Kidney epithelial cell (primary cell): ENCODE measurements at regions not wholly inside any gene's neighbourhood (a gene's known extent, or its start where the extent isn't known, plus 50 kb on each side); places are given as distances from the start of the nearest gene placed in this dataset.

Source experiments
- DNase-seq: peaks from one replicate; pipeline ENCODE4 v3.0.0-alpha.2; 2010; ENCODE audit warnings: low read depth
- H3K27me3 ChIP-seq: 2 replicates; pipeline ENCODE4 v1.6.0; 2011; ENCODE audit warnings: low read length; ENCODE audit not compliant: control insufficient read depth, insufficient read depth
- H3K36me3 ChIP-seq: 2 replicates; pipeline ENCODE4 v1.5.1; 2011; ENCODE audit warnings: low read length; ENCODE audit not compliant: control insufficient read depth, insufficient read depth
- H3K4me3 ChIP-seq: 2 replicates; pipeline ENCODE4 v1.5.1; 2011; ENCODE audit warnings: low read depth, mild to moderate bottlenecking, control low read depth, low read length
- CTCF ChIP-seq: IDR thresholded peaks from 2 replicates; pipeline ENCODE4 v1.5.1; 2011; ENCODE audit warnings: mild to moderate bottlenecking, moderate library complexity, low read length, control low read depth, inconsistent platforms; ENCODE audit not compliant: insufficient read depth, poor library complexity, severe bottlenecking

- DNase-seq, result no peak
- no peak for TF ChIP-seq CTCF
Observed at GRCh38 chr1:82991569-82991968, 1007.4 kb downstream of the TTLL7 start.

GRCh38 chr1:82979593-82980236 lies 1019.2 kb downstream of the TTLL7 start:
- Histone ChIP-seq H3K27me3 (no peaks in the 10 kb centered on the region), H3K4me3 (no peak overlapping the region), H3K36me3 (no peaks in the 10 kb centered on the region)
- TF ChIP-seq CTCF, result no peak
- DNase-seq, result no peak

More at GRCh38 chr1:82991569-82991968, 1007.4 kb downstream of the TTLL7 start:
- Histone ChIP-seq H3K36me3 (no peaks in the 10 kb centered on the region), H3K4me3 (no peak overlapping the region), H3K27me3 (no peaks in the 10 kb centered on the region)

GRCh38 chr1:82978461-82979324 lies 1020.2 kb downstream of the TTLL7 start:
- TF ChIP-seq CTCF, result no peak
- H3K36me3 ChIP-seq, result no peaks in the 10 kb centered on the region
- peak; percentile 37 for DNase-seq

GRCh38 chr1:82972841-82973553 lies 1025.9 kb downstream of the TTLL7 start:
- no peak for DNase-seq
- Histone ChIP-seq H3K36me3 (no peaks in the 10 kb centered on the region), H3K4me3 (no peak overlapping the region), H3K27me3 (no peaks in the 10 kb centered on the region)
- TF ChIP-seq CTCF, result no peak

More at GRCh38 chr1:82978461-82979324, 1020.2 kb downstream of the TTLL7 start:
- Histone ChIP-seq H3K27me3 (no peaks in the 10 kb centered on the region), H3K4me3 (no peak overlapping the region)

GRCh38 chr1:82969340-82969739 lies 1029.6 kb downstream of the TTLL7 start:
- Histone ChIP-seq H3K36me3 (no peaks in the 10 kb centered on the region), H3K4me3 (no peak overlapping the region), H3K27me3 (no peaks in the 10 kb centered on the region)
- no peak for DNase-seq
- no peak for TF ChIP-seq CTCF
